GM12865 (cell line): ENCODE measurements at regions not wholly inside any gene's neighbourhood (a gene's known extent, or its start where the extent isn't known, plus 50 kb on each side); places are given as distances from the start of the nearest gene placed in this dataset.

ENCODE experiments used
- DNase-seq: peaks from one replicate; pipeline ENCODE4 v3.0.0; 2010; ENCODE audit warnings: low read depth
- H3K4me3 ChIP-seq: 2 replicates; pipeline ENCODE4 v1.5.1; 2011; ENCODE audit warnings: mild to moderate bottlenecking, low read depth, low read length, control low read depth
- CTCF ChIP-seq: IDR thresholded peaks from 2 replicates; pipeline ENCODE4 v1.5.1; 2011; ENCODE audit warnings: low read length, control low read depth, low read depth, inconsistent platforms; ENCODE audit not compliant: insufficient read depth; ENCODE audit errors: missing control alignments

GRCh38 chr4:182015014-182015413 lies 228.2 kb upstream of the TENM3 start:
- H3K4me3 ChIP-seq, result no peak overlapping the region
- no peak for TF ChIP-seq CTCF
- DNase-seq, result no peak

- DNase-seq, result peak; percentile 64
- H3K4me3 ChIP-seq, result no peak overlapping the region
- TF ChIP-seq CTCF, result no peak
Measured at GRCh38 chr4:182015893-182016292, 227.3 kb upstream of the TENM3 start.

DNA sequence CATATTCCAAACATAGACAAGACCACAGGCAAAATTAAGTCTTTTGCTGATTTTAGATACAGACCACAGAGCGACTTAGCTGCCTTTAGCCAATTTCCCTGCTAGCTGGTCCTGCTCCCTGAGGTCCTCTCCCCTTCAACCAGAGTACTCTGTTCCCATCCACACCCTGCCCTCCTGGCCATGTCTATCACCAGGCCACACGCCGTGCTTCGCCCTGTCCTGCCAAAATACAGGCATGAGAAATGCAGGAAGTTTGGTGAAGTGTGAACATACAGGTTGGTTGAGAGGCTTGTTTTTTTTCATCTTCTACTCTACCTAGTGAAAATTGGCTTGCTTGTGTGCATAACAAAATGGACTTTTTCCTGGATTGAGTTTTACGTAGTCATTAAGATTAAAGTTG lies 226.2 kb upstream of the TENM3 start:
- no peak for TF ChIP-seq CTCF
- DNase-seq, result no peak
- no peak overlapping the region for H3K4me3 ChIP-seq

GRCh38 chr4:182018691-182019090 lies 224.5 kb upstream of the TENM3 start:
- DNase-seq, result no peak
- no peak for TF ChIP-seq CTCF
- peak overlapping the region; percentile 19 for H3K4me3 ChIP-seq

DNA sequence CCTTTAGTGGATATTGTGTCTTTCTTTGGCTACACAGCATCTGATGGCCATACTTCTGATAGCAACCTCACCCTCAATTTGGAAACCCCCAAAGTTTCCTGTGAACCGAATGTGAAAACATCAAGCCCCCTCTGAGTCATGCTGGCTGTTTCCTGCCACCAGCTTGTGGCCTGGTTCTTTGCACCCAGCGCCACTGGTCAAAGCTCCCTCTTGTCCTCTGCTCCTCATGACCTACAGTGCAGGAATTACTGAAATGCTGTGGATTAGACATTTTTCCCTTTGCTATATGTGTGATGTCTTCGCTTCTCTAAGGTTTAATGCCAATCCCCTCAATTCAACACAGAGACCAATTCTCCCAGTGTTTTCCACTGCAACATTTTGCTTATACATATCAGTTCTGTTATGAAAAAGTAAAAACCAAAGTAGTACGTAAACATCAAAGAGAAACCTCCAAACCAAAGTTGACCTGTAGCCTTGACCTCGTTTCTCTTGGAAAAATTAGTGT lies 224.0 kb upstream of the TENM3 start:
- DNase-seq, result peak; percentile 93
- H3K4me3 ChIP-seq, result peak overlapping the region; percentile 19; the same call in 1 of the 2 replicates
- no peak for TF ChIP-seq CTCF

DNA sequence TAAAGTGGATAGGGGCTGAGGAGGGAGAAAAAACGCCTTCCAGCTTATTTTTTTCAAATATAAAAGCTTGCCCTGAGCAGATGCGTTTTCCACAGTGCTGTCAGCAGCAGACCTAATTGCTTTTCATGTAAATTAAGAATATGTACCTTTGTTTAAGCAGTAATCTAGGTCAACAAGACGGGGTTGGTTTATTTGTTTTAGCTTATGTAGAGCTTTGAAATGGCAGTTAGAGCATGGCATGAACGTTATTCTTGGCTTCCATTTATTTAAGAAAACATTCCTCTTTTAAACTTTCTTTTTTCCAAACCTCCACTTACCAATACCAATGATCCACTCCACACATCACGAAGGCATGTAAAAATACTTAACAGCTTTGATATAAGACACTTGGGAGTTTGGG lies 220.3 kb upstream of the TENM3 start:
- H3K4me3 ChIP-seq, result no peak overlapping the region
- no peak for DNase-seq
- TF ChIP-seq CTCF, result no peak

DNA sequence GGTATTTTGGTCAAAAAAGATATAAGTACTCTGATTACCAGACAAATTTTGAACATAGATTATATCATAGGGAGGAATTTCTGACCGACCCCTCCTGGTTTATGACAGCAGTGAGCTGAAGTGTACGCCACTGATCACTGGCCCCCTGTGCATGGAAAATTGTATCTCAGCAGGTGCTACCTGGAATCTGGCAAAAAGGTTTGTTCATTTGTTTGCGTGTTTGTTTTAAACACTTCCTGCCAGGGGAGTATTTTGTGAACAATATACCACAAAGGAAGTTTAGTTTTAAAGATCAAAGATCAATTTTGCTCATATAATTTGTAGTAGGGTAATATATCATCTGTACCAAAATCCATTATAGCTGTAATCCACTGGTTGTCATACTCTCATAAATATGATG lies 219.7 kb upstream of the TENM3 start:
- TF ChIP-seq CTCF, result no peak
- H3K4me3 ChIP-seq, result no peak overlapping the region
- DNase-seq, result no peak
